ENCODE measurements at regions not wholly inside any gene's neighbourhood (a gene's known extent, or its start where the extent isn't known, plus 50 kb on each side); places are given as distances from the start of the nearest gene placed in this dataset.

GRCh38 chr4:116925900-116926457 lies 159.4 kb downstream of the TRAM1L1 start:
- Histone ChIP-seq H3K9me3 (replicated peaks in 1 of 2; ENCODE audit: control insufficient read depth in 2 of 2, insufficient read depth in 1 of 2, low read depth in 1 of 2, low read length in 2 of 2) (no peaks in the 10 kb centered on the region), H3K36me3 (replicated peaks in 1 of 2; ENCODE audit: control insufficient read depth in 2 of 2, insufficient read depth in 2 of 2, low read length in 2 of 2) (no peaks in the 10 kb centered on the region), H3K4me3 (ENCODE audit: low read length in 2 of 2) (peak overlapping the region; percentile 32 to 82)

DNA sequence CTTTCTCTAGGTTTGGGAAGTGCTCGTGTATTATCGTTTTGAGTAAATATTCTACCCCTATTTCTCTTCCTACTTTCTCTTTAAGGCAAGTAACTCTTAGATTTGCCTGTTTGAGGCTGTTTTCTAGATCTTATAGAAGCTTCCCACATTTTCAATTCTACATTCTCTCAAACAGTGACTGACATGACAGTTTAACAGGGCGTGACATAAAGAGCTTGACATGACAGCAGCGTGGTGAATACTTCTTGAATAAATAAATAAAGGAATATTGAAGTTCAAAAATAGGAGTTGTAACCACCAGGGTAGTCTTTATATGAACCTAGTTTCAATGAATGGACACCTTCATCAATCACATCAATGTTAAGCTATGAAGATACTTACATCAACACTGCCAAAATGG lies 162.0 kb downstream of the TRAM1L1 start:
- Histone ChIP-seq H3K9me3 (replicated peaks in 1 of 2; ENCODE audit: control insufficient read depth in 2 of 2, insufficient read depth in 1 of 2, low read depth in 1 of 2, low read length in 2 of 2) (no peaks in the 10 kb centered on the region), H3K27me3 (ENCODE audit: control insufficient read depth in 3 of 3, insufficient read depth in 3 of 3, low read depth in 1 of 3, low read length in 3 of 3) (peaks cover 0 to 19% (median 0%) of the 10 kb centered on the region in 3 experiments), H3K27ac (replicated peaks; ENCODE audit: low read length) (no peak overlapping the region), H3K4me2 (ENCODE audit: insufficient read depth, low read length, poor library complexity, severe bottlenecking) (no peak overlapping the region), H2BK12ac (ENCODE audit: low read length) (no peak overlapping the region), H4K91ac (ENCODE audit: low read depth, low read length, poor library complexity) (no peak overlapping the region), H3K9ac (ENCODE audit: low read depth, low read length, poor library complexity) (no peak overlapping the region), H3K18ac (ENCODE audit: low read length) (no peak overlapping the region), H3K4me3 (ENCODE audit: low read length in 2 of 2) (no peak overlapping the region), H2BK5ac (ENCODE audit: low read length) (no peak overlapping the region), H3K4ac (ENCODE audit: low read length) (no peak overlapping the region), H2AK5ac (ENCODE audit: low read depth, low read length) (no peak overlapping the region), H3K14ac (ENCODE audit: low read length) (no peak overlapping the region), H3K23ac (ENCODE audit: low read depth, low read length, poor library complexity) (no peak overlapping the region), H4K8ac (ENCODE audit: low read depth, low read length) (no peak overlapping the region), H2BK15ac (ENCODE audit: low read length) (no peak overlapping the region), H3K4me1 (ENCODE audit: control insufficient read depth in 2 of 2, insufficient read depth in 1 of 2, low read depth in 1 of 2, low read length in 2 of 2) (no peaks in the 10 kb centered on the region), H2BK120ac (ENCODE audit: low read depth, low read length) (no peak overlapping the region), H2AFZ (ENCODE audit: low read length) (no peak overlapping the region), H3K79me1 (ENCODE audit: low read depth, low read length) (no peaks in the 10 kb centered on the region), H3K36me3 (replicated peaks in 1 of 2; ENCODE audit: control insufficient read depth in 2 of 2, insufficient read depth in 2 of 2, low read length in 2 of 2) (no peaks in the 10 kb centered on the region)
- WGBS, 2 donors (ENCODE audit: extremely low coverage in 2 of 2, insufficient read length in 2 of 2, insufficient replicate concordance in 1 of 2): no CpG with 5 or more reads among the region's 4 CpGs
- DNase-seq (ENCODE audit: low spot score): no peak

More at GRCh38 chr4:116925900-116926457, 159.4 kb downstream of the TRAM1L1 start:
- Histone ChIP-seq H3K23ac (ENCODE audit: low read depth, low read length, poor library complexity) (no peak overlapping the region), H3K18ac (ENCODE audit: low read length) (peak overlapping the region; percentile 90), H3K9ac (ENCODE audit: low read depth, low read length, poor library complexity) (peak overlapping the region; percentile 74), H2BK12ac (ENCODE audit: low read length) (peak overlapping the region; percentile 84), H3K27ac (replicated peaks; ENCODE audit: low read length) (no peak overlapping the region), H2BK15ac (ENCODE audit: low read length) (peak overlapping the region; percentile 95), H2AK5ac (ENCODE audit: low read depth, low read length) (no peak overlapping the region), H3K4ac (ENCODE audit: low read length) (peak overlapping the region; percentile 53), H3K4me2 (ENCODE audit: insufficient read depth, low read length, poor library complexity, severe bottlenecking) (peak overlapping the region; percentile 80), H3K27me3 (ENCODE audit: control insufficient read depth in 3 of 3, insufficient read depth in 3 of 3, low read depth in 1 of 3, low read length in 3 of 3) (peaks cover 0 to 19% (median 0%) of the 10 kb centered on the region in 3 experiments), H3K79me1 (ENCODE audit: low read depth, low read length) (no peaks in the 10 kb centered on the region), H2AFZ (ENCODE audit: low read length) (peak overlapping the region; percentile 94), H3K14ac (ENCODE audit: low read length) (peak overlapping the region; percentile 58), H2BK120ac (ENCODE audit: low read depth, low read length) (peak overlapping the region; percentile 72), H3K4me1 (ENCODE audit: control insufficient read depth in 2 of 2, insufficient read depth in 1 of 2, low read depth in 1 of 2, low read length in 2 of 2) (no peaks in the 10 kb centered on the region), H4K91ac (ENCODE audit: low read depth, low read length, poor library complexity) (peak overlapping the region; percentile 75), H2BK5ac (ENCODE audit: low read length) (peak overlapping the region; percentile 87), H4K8ac (ENCODE audit: low read depth, low read length) (peak overlapping the region; percentile 87)
- no CpG with 5 or more reads among the region's 51 CpGs for WGBS, 2 donors (ENCODE audit: extremely low coverage in 2 of 2, insufficient read length in 2 of 2, insufficient replicate concordance in 1 of 2)
- peak; percentile 61 for DNase-seq (ENCODE audit: low spot score)

DNA sequence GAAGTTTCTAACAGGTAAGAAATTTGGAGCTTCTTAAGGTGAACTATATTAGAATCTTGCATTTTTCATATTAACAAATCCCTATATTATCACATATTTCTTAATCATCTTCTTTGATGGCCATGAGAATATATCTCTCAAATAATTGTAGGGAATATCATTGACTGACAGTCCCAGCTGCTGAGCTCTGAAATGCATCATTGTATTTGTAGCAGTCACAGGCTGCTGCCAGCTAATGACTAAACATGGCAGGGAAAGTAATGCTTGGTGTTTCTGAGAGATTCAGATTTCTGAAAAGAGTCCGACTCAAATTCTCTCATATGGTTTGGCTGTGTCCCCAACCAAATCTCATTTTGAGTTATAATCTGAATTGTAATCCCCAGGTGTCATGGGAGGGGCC lies 171.9 kb downstream of the TRAM1L1 start:
- Histone ChIP-seq H3K23ac (ENCODE audit: low read depth, low read length, poor library complexity) (no peak overlapping the region), H2AK5ac (ENCODE audit: low read depth, low read length) (no peak overlapping the region), H3K36me3 (replicated peaks in 1 of 2; ENCODE audit: control insufficient read depth in 2 of 2, insufficient read depth in 2 of 2, low read length in 2 of 2) (no peaks in the 10 kb centered on the region), H4K91ac (ENCODE audit: low read depth, low read length, poor library complexity) (no peak overlapping the region), H3K9ac (ENCODE audit: low read depth, low read length, poor library complexity) (no peak overlapping the region), H4K8ac (ENCODE audit: low read depth, low read length) (no peak overlapping the region), H2BK15ac (ENCODE audit: low read length) (no peak overlapping the region), H3K27ac (replicated peaks; ENCODE audit: low read length) (no peak overlapping the region), H3K4me3 (ENCODE audit: low read length in 2 of 2) (no peak overlapping the region), H3K9me3 (replicated peaks in 1 of 2; ENCODE audit: control insufficient read depth in 2 of 2, insufficient read depth in 1 of 2, low read depth in 1 of 2, low read length in 2 of 2) (no peaks in the 10 kb centered on the region), H2AFZ (ENCODE audit: low read length) (no peak overlapping the region), H3K27me3 (ENCODE audit: control insufficient read depth in 3 of 3, insufficient read depth in 3 of 3, low read depth in 1 of 3, low read length in 3 of 3) (no peaks in the 10 kb centered on the region), H2BK12ac (ENCODE audit: low read length) (no peak overlapping the region), H3K4ac (ENCODE audit: low read length) (no peak overlapping the region), H3K14ac (ENCODE audit: low read length) (no peak overlapping the region), H2BK5ac (ENCODE audit: low read length) (no peak overlapping the region), H3K79me1 (ENCODE audit: low read depth, low read length) (no peaks in the 10 kb centered on the region), H3K18ac (ENCODE audit: low read length) (no peak overlapping the region), H3K4me1 (ENCODE audit: control insufficient read depth in 2 of 2, insufficient read depth in 1 of 2, low read depth in 1 of 2, low read length in 2 of 2) (no peaks in the 10 kb centered on the region), H3K4me2 (ENCODE audit: insufficient read depth, low read length, poor library complexity, severe bottlenecking) (no peak overlapping the region), H2BK120ac (ENCODE audit: low read depth, low read length) (no peak overlapping the region)
- no CpG with 5 or more reads among the region's 1 CpG for WGBS, 2 donors (ENCODE audit: extremely low coverage in 2 of 2, insufficient read length in 2 of 2, insufficient replicate concordance in 1 of 2)
- DNase-seq (ENCODE audit: low spot score): no peak

- no peak overlapping the region for H3K4me2 ChIP-seq (ENCODE audit: insufficient read depth, low read length, poor library complexity, severe bottlenecking)
- no peaks in the 10 kb centered on the region for H3K79me1 ChIP-seq (ENCODE audit: low read depth, low read length)
- no peak overlapping the region for H3K14ac ChIP-seq (ENCODE audit: low read length)
- H2AFZ ChIP-seq (ENCODE audit: low read length): no peak overlapping the region
- H3K4me3 ChIP-seq (ENCODE audit: low read length in 2 of 2): no peak overlapping the region
- no peak for DNase-seq (ENCODE audit: low spot score)
- H3K4me1 ChIP-seq (ENCODE audit: control insufficient read depth in 2 of 2, insufficient read depth in 1 of 2, low read depth in 1 of 2, low read length in 2 of 2): no peaks in the 10 kb centered on the region
- H3K9ac ChIP-seq (ENCODE audit: low read depth, low read length, poor library complexity): no peak overlapping the region
- no peak overlapping the region for H3K18ac ChIP-seq (ENCODE audit: low read length)
- no peak overlapping the region for H2BK5ac ChIP-seq (ENCODE audit: low read length)
- WGBS, 2 donors (ENCODE audit: extremely low coverage in 2 of 2, insufficient read length in 2 of 2, insufficient replicate concordance in 1 of 2): no CpG with 5 or more reads among the region's 2 CpGs
- H3K27me3 ChIP-seq (ENCODE audit: control insufficient read depth in 3 of 3, insufficient read depth in 3 of 3, low read depth in 1 of 3, low read length in 3 of 3): no peaks in the 10 kb centered on the region
- no peak overlapping the region for H2BK120ac ChIP-seq (ENCODE audit: low read depth, low read length)
- no peaks in the 10 kb centered on the region for H3K36me3 ChIP-seq (replicated peaks in 1 of 2; ENCODE audit: control insufficient read depth in 2 of 2, insufficient read depth in 2 of 2, low read length in 2 of 2)
- no peaks in the 10 kb centered on the region for H3K9me3 ChIP-seq (replicated peaks in 1 of 2; ENCODE audit: control insufficient read depth in 2 of 2, insufficient read depth in 1 of 2, low read depth in 1 of 2, low read length in 2 of 2)
- no peak overlapping the region for H4K91ac ChIP-seq (ENCODE audit: low read depth, low read length, poor library complexity)
- H2BK12ac ChIP-seq (ENCODE audit: low read length): no peak overlapping the region
- H3K4ac ChIP-seq (ENCODE audit: low read length): no peak overlapping the region
- H3K27ac ChIP-seq (replicated peaks; ENCODE audit: low read length): no peak overlapping the region
- no peak overlapping the region for H2AK5ac ChIP-seq (ENCODE audit: low read depth, low read length)
- no peak overlapping the region for H3K23ac ChIP-seq (ENCODE audit: low read depth, low read length, poor library complexity)
- H4K8ac ChIP-seq (ENCODE audit: low read depth, low read length): no peak overlapping the region
- H2BK15ac ChIP-seq (ENCODE audit: low read length): no peak overlapping the region
Observed at GRCh38 chr4:116906758-116907157, 178.6 kb downstream of the TRAM1L1 start.

Measured in neuronal stem cell (in vitro differentiated cells).